ENCODE measurements at regions not wholly inside any gene's neighbourhood (a gene's known extent, or its start where the extent isn't known, plus 50 kb on each side); places are given as distances from the start of the nearest gene placed in this dataset.

GRCh38 chr6:19655744-19656143, 181.4 kb upstream of the ID4 start:
- Histone ChIP-seq H3K9me3 (ENCODE audit: control insufficient read depth, low read length) (no peaks in the 10 kb centered on the region), H3K36me3 (ENCODE audit: control insufficient read depth, insufficient read depth, low read length) (no peaks in the 10 kb centered on the region), H3K4me3 (ENCODE audit: low read length) (no peak overlapping the region), H3K27me3 (ENCODE audit: control insufficient read depth, insufficient read depth, low read length, poor library complexity, severe bottlenecking) (no peaks in the 10 kb centered on the region), H3K4me1 (ENCODE audit: control insufficient read depth, insufficient read depth, low read length) (no peaks in the 10 kb centered on the region), H3K27ac (ENCODE audit: low read depth, low read length) (no peak overlapping the region), H3K9ac (ENCODE audit: extremely low read depth, low read length, poor library complexity, severe bottlenecking) (no peak overlapping the region)
- DNase-seq: no peak
- no peak overlapping the region for H3K4me3 Mint-ChIP-seq
- H3K36me3 Mint-ChIP-seq (ENCODE audit: low read depth): no peaks in the 10 kb centered on the region
- H3K27ac Mint-ChIP-seq: no peak overlapping the region
- H3K9me3 Mint-ChIP-seq: no peaks in the 10 kb centered on the region
- no peak for TF ChIP-seq CTCF (conservative IDR thresholded peaks at IDR 0.05)
- WGBS, 2 experiments (ENCODE audit: insufficient coverage in 1 of 2, insufficient read length in 1 of 2): no CpG with 5 or more reads among the region's 1 CpG
- no peaks in the 10 kb centered on the region for H3K27me3 Mint-ChIP-seq (ENCODE audit: insufficient read depth)
- H3K4me1 Mint-ChIP-seq: peaks cover 3% of the 10 kb centered on the region

- Mint-ChIP-seq H3K36me3 (ENCODE audit: low read depth) (no peaks in the 10 kb centered on the region), H3K27ac (no peak overlapping the region), H3K4me1 (peaks cover 26% of the 10 kb centered on the region), H3K4me3 (no peak overlapping the region), H3K27me3 (ENCODE audit: insufficient read depth) (peaks cover 10% of the 10 kb centered on the region), H3K9me3 (no peaks in the 10 kb centered on the region)
- Histone ChIP-seq H3K27me3 (ENCODE audit: control insufficient read depth, insufficient read depth, low read length, poor library complexity, severe bottlenecking) (no peaks in the 10 kb centered on the region), H3K4me1 (ENCODE audit: control insufficient read depth, insufficient read depth, low read length) (peaks cover 6% of the 10 kb centered on the region), H3K9ac (ENCODE audit: extremely low read depth, low read length, poor library complexity, severe bottlenecking) (no peak overlapping the region), H3K27ac (ENCODE audit: low read depth, low read length) (no peak overlapping the region), H3K36me3 (ENCODE audit: control insufficient read depth, insufficient read depth, low read length) (no peaks in the 10 kb centered on the region), H3K4me3 (ENCODE audit: low read length) (no peak overlapping the region), H3K9me3 (ENCODE audit: control insufficient read depth, low read length) (no peaks in the 10 kb centered on the region)
- WGBS, 2 experiments (ENCODE audit: insufficient coverage in 1 of 2, insufficient read length in 1 of 2): 71 to 85% methylated on average over 1 of the region's 2 CpGs
- DNase-seq: no peak
- no peak for TF ChIP-seq CTCF (conservative IDR thresholded peaks at IDR 0.05)
These were observed 176.9 kb upstream of the ID4 start for GRCh38 chr6:19660123-19660910.

- Mint-ChIP-seq H3K27me3 (ENCODE audit: insufficient read depth) (peaks cover 10% of the 10 kb centered on the region), H3K27ac (no peak overlapping the region), H3K9me3 (no peaks in the 10 kb centered on the region), H3K4me1 (peaks cover 33% of the 10 kb centered on the region), H3K36me3 (ENCODE audit: low read depth) (no peaks in the 10 kb centered on the region), H3K4me3 (no peak overlapping the region)
- Histone ChIP-seq H3K9me3 (ENCODE audit: control insufficient read depth, low read length) (no peaks in the 10 kb centered on the region), H3K4me3 (ENCODE audit: low read length) (no peak overlapping the region), H3K9ac (ENCODE audit: extremely low read depth, low read length, poor library complexity, severe bottlenecking) (no peak overlapping the region), H3K36me3 (ENCODE audit: control insufficient read depth, insufficient read depth, low read length) (no peaks in the 10 kb centered on the region), H3K27me3 (ENCODE audit: control insufficient read depth, insufficient read depth, low read length, poor library complexity, severe bottlenecking) (no peaks in the 10 kb centered on the region), H3K4me1 (ENCODE audit: control insufficient read depth, insufficient read depth, low read length) (peaks cover 10% of the 10 kb centered on the region), H3K27ac (ENCODE audit: low read depth, low read length) (no peak overlapping the region)
- peak; percentile 45 for DNase-seq
- 51 to 70% methylated on average over 2 to 3 of the region's 3 CpGs for WGBS, 2 experiments (ENCODE audit: insufficient coverage in 1 of 2, insufficient read length in 1 of 2)
- no peak for TF ChIP-seq CTCF (conservative IDR thresholded peaks at IDR 0.05)
These were observed 174.3 kb upstream of the ID4 start for GRCh38 chr6:19662911-19663310.

All from endodermal cell (in vitro differentiated cells).